Lower leg skin (tissue), 4 donors: ENCODE measurements at regions not wholly inside any gene's neighbourhood (a gene's known extent, or its start where the extent isn't known, plus 50 kb on each side); places are given as distances from the start of the nearest gene placed in this dataset.
"Not testable (repeated sequence)": the region's sequence is repeated elsewhere in the genome, so short reads cannot be mapped to it uniquely, and the experiment has no call there.

Experiments
- DNase-seq, 2 donors: peaks; one replicate each; pipeline ENCODE4 v3.0.0-alpha.2; 2019; ENCODE audit warnings: low spot score in 2 of 2
- H3K4me3 ChIP-seq: fragments of 200-600 bp; sonication (generic); 2 replicates; pipeline ENCODE4 v1.5.1; 2017; ENCODE audit warnings: mild to moderate bottlenecking, low read depth; ENCODE audit not compliant: poor library complexity, severe bottlenecking
- POLR2A ChIP-seq, 2 donors: fragments of 450-650 bp; IDR thresholded peaks; one replicate each; pipeline ENCODE4 v1.6.1; 2016 to 2017; ENCODE audit warnings: antibody characterized with exemption in 2 of 2, mild to moderate bottlenecking in 1 of 2, moderate library complexity in 1 of 2
- WGBS, 2 donors: methylation state at CpG; one replicate each; pipeline ENCODE4 v1.1.5; 2018; 5-methylcytosine and 5-hydroxymethylcytosine counted together
- intact Hi-C: fragments of 100-400 bp; cut with DNase I; formaldehyde crosslinking; loops from one replicate; pipeline ENCODE4 v1.15.0; 2023; ENCODE audit warnings: low total_unique reads
- TF ChIP-seq, protein P1 (sequence below), 3 donors: fragments of 450-650 bp; IDR thresholded peaks; one replicate each; pipeline ENCODE4 v1.5.1; 2016; ENCODE audit warnings: antibody characterized with exemption in 3 of 3, mild to moderate bottlenecking in 3 of 3, moderate library complexity in 2 of 3

DNA sequence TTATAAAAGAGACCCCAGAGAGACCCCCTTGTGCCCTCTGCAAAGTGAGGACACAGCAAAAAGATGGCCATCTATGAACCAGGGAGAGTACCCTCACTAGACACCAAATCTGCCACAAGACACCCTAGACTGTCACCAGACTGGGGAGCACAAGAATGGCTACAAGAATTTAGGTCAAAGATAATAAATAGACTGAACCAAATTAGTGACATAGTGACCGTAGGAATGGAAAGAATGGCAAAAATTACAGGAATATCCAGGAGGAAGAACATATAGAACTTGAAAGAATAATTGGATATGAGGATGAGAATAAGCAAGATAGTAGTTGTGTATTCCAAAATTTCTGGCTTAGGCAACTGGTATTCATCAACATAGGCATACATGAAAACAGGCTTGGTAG, 235.0 kb downstream of the NNT start:
- WGBS, 2 donors: 96 to 100% methylated on average over 1 of the region's 1 CpG
- intact Hi-C loops: no loop called here
- no peak for DNase-seq

GRCh38 chr5:43837091-43837490, 234.1 kb downstream of the NNT start:
- no peak overlapping the region for H3K4me3 ChIP-seq
- intact Hi-C loops: no loop called here
- DNase-seq: no peak
- TF ChIP-seq, protein P1, sequence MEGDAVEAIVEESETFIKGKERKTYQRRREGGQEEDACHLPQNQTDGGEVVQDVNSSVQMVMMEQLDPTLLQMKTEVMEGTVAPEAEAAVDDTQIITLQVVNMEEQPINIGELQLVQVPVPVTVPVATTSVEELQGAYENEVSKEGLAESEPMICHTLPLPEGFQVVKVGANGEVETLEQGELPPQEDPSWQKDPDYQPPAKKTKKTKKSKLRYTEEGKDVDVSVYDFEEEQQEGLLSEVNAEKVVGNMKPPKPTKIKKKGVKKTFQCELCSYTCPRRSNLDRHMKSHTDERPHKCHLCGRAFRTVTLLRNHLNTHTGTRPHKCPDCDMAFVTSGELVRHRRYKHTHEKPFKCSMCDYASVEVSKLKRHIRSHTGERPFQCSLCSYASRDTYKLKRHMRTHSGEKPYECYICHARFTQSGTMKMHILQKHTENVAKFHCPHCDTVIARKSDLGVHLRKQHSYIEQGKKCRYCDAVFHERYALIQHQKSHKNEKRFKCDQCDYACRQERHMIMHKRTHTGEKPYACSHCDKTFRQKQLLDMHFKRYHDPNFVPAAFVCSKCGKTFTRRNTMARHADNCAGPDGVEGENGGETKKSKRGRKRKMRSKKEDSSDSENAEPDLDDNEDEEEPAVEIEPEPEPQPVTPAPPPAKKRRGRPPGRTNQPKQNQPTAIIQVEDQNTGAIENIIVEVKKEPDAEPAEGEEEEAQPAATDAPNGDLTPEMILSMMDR (IDR thresholded peaks at IDR 0.05): no peak
- TF ChIP-seq POLR2A (IDR thresholded peaks at IDR 0.05): no peak
- 59 to 67% methylated on average over 2 of the region's 2 CpGs for WGBS, 2 donors

More for the DNA sequence above, 235.0 kb downstream of the NNT start:
- H3K4me3 ChIP-seq: no peak overlapping the region
- TF ChIP-seq, protein P1 (IDR thresholded peaks at IDR 0.05): no peak
- TF ChIP-seq POLR2A (IDR thresholded peaks at IDR 0.05): no peak

GRCh38 chr5:43833961-43834360, 231.0 kb downstream of the NNT start:
- WGBS, 2 donors: 75 to 87% methylated on average over 1 of the region's 1 CpG
- DNase-seq: no peak
- no peak overlapping the region for H3K4me3 ChIP-seq
- intact Hi-C loops: no loop called here
- no peak for TF ChIP-seq POLR2A (IDR thresholded peaks at IDR 0.05)
- TF ChIP-seq, protein P1 (IDR thresholded peaks at IDR 0.05): no peak

DNA sequence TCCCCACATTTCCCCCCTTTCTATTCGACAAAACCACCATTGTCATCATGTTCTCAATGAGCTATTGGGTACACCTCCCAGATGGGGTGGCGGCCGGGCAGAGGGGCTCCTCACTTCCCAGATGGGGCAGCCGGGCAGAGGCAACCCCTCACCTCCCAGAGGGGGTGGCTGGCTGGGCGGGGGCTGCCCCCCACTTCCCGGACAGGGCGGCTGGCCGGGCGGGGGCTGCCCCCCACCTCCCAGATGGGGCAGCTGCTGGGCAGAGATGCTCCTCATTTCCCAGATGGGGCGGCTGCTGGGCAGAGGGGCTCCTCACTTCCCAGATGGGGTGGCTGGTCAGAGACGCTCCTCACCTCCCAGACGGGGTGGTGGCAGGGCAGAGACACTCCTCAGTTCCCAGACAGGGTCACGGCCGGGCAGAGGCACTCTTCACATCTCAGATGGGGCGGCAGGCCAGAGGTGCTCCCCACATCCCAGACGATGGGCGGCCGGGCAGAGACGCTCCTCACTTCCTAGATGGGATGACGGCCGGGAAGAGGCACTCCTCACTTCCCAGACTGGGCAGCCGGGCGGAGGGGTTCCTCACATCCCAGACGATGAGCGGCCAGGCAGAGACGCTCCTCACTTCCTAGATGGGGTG, 221.5 kb downstream of the NNT start:
- intact Hi-C loops: not testable (repeated sequence)

GRCh38 chr5:43818394-43818793, 215.4 kb downstream of the NNT start:
- 80 to 86% methylated on average over 1 of the region's 1 CpG for WGBS, 2 donors
- intact Hi-C loops, H3K4me3 ChIP-seq, DNase-seq: not testable (repeated sequence)

More for the DNA sequence above, 221.5 kb downstream of the NNT start:
- DNase-seq, H3K4me3 ChIP-seq: not testable (repeated sequence)
- 92 to 96% methylated on average over 18 to 20 of the region's 26 CpGs for WGBS, 2 donors

- TF ChIP-seq, protein P1 (IDR thresholded peaks at IDR 0.05): no peak
- TF ChIP-seq POLR2A (IDR thresholded peaks at IDR 0.05): no peak
- no peak overlapping the region for H3K4me3 ChIP-seq
- intact Hi-C loops: no loop called here
- DNase-seq: no peak
Observed at GRCh38 chr5:43815497-43815896, 212.5 kb downstream of the NNT start.

- intact Hi-C loops: no loop called here
- TF ChIP-seq POLR2A (IDR thresholded peaks at IDR 0.05): no peak
- TF ChIP-seq, protein P1 (IDR thresholded peaks at IDR 0.05): no peak
- no peak for DNase-seq
- no peak overlapping the region for H3K4me3 ChIP-seq
Observed at GRCh38 chr5:43804723-43805122, 201.7 kb downstream of the NNT start.
